ENCODE measurements at regions not wholly inside any gene's neighbourhood (a gene's known extent, or its start where the extent isn't known, plus 50 kb on each side); places are given as distances from the start of the nearest gene placed in this dataset.
"Not testable (repeated sequence)": the region's sequence is repeated elsewhere in the genome, so short reads cannot be mapped to it uniquely, and the experiment has no call there.

DNA sequence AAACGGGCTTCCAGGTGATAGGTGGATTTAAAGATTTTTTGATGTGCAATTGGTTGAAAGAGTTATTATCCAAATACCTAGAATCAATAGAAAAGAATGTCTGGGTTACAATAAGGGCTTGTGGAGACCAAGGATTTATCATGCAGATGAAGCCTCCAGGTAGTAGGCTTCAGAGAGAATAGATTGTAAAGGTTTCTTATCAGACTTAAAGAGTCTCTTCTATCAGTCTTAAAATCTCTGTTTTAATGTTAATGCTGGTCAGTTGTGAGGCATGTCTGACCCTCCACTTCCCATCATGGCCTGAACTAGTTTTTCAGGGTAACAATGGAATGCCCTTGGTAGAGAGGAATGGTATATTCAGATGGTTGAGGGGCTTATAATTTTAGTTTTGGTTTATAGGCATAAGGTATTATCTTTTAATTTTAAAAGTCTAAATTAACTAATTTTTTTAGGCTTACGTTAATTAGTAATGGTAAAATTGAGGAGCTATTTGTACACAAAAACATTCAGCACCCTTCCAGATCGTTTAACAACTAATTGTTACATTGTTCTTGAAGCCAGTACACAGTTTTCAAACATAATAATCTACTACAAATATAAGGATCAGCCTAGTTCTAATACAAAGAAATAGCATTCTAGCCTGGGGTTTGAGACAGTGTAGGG, 704.2 kb upstream of the MBL2 start:
- no peak for DNase-seq
- no peaks in the 10 kb centered on the region for H3K36me3 ChIP-seq (replicated peaks; ENCODE audit: control insufficient read depth, insufficient read depth, low read length)
- H3K27me3 ChIP-seq (ENCODE audit: control insufficient read depth, insufficient read depth, low read length), result no peaks in the 10 kb centered on the region
- no peak overlapping the region for H3K4me3 ChIP-seq (ENCODE audit: insufficient read depth, low read depth, low read length)

DNA sequence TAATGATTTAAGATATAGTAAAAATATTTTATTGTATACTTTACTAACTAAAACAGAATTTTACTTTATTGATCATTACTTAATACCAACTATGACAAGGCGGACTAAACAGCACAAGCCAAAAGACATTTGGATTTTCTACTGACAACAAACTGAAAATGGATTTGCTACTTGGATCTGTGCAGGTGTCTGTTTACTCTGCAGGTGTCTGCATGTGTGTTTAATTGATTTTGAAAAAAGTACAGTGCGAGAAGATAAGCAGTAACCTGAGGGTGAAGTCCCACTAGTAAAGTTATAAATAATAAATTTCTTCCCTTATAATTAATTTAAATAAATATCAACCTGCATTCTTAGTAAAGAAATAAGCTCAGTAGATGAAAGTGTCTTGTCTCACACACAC, 696.8 kb upstream of the MBL2 start:
- no peak for DNase-seq
- no peaks in the 10 kb centered on the region for H3K27me3 ChIP-seq (ENCODE audit: control insufficient read depth, insufficient read depth, low read length)
- no peaks in the 10 kb centered on the region for H3K36me3 ChIP-seq (replicated peaks; ENCODE audit: control insufficient read depth, insufficient read depth, low read length)
- no peak overlapping the region for H3K4me3 ChIP-seq (ENCODE audit: insufficient read depth, low read depth, low read length)

DNA sequence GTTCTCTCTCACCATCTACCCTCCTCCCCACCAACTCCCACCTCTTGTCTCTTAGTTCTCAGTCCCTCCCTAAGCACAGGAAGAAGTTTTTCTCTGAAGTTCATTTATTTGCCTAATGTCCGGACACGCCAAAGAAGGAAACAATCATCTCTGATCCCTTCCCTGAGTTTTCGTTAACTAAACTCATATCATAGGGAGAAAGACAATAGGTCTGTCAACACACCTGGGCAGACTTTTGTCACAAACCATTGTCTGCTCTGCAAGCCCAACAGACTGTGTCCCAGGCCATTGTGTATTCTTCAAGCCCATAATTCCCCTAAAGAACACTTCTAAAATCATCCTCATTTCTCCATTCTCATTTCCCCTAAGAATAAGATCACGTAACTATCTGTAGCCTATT, 691.0 kb upstream of the MBL2 start:
- no peak overlapping the region for H3K4me3 ChIP-seq (ENCODE audit: insufficient read depth, low read depth, low read length)
- no peaks in the 10 kb centered on the region for H3K27me3 ChIP-seq (ENCODE audit: control insufficient read depth, insufficient read depth, low read length)
- DNase-seq, result no peak

DNA sequence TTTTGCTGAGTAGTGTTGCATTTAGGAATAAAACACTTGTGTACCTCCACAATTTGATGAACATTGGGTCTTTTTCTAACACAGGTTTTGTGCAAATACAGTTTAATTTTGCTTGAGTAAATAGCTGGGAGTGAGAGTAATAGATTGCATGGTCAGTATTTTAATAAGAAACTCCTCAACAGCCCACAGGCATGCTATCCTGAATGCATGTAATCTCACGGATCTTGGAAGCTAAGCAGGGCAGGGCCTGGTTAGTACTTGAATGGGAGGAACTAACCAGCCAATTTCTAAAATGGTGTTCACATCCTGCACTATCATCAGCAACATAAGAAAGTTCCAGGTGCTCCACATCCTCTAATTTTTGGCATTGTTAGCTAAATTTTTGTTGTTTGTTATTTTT, 685.4 kb upstream of the MBL2 start:
- H3K27me3 ChIP-seq (ENCODE audit: control insufficient read depth, insufficient read depth, low read length), result no peaks in the 10 kb centered on the region
- no peak for DNase-seq
- H3K36me3 ChIP-seq (replicated peaks; ENCODE audit: control insufficient read depth, insufficient read depth, low read length), result no peaks in the 10 kb centered on the region
- H3K4me3 ChIP-seq (ENCODE audit: insufficient read depth, low read depth, low read length), result no peak overlapping the region

More for the DNA sequence above, 691.0 kb upstream of the MBL2 start:
- no peaks in the 10 kb centered on the region for H3K36me3 ChIP-seq (replicated peaks; ENCODE audit: control insufficient read depth, insufficient read depth, low read length)

DNA sequence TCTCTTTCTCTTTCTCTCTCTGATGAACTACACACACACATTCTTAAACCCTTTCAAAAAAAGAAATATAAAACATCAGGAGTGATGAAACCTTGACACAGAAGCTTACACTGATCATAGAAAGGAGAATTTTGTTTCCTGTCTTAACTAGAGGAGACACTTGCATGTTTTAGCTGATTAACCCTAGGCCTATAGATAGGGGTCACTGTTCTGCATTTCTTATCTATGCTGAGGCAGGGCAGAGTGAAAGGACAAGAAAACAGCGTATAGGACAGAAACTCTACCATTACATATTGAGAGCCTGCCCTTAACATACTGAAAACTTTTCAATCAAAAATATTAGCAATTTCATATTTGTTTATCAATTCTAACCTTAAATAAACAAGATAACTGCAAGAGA, 680.6 kb upstream of the MBL2 start:
- DNase-seq, result peak; percentile 43
- no peaks in the 10 kb centered on the region for H3K27me3 ChIP-seq (ENCODE audit: control insufficient read depth, insufficient read depth, low read length)
- no peaks in the 10 kb centered on the region for H3K36me3 ChIP-seq (replicated peaks; ENCODE audit: control insufficient read depth, insufficient read depth, low read length)
- H3K4me3 ChIP-seq (ENCODE audit: insufficient read depth, low read depth, low read length), result no peak overlapping the region

DNA sequence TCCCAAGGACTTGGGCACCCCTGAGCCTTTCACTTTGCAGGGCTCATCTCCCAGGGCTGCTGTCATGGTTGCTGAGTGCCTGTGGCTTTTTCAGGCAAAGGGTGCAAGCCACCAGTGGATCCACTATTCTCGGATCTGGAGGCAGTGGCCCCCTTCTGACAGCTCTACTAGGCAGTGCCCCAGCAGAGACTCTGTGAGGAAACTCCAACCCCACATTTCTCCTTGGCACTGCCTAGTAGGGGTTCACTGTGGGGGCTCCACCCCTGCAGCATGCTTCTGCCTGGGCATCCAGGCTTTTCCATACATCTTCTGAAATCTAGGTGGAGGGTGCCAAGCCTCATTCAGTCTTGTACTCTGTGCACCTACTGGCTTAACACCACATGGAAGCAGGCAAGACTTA, 675.0 kb upstream of the MBL2 start:
- Histone ChIP-seq H3K27me3 (ENCODE audit: control insufficient read depth, insufficient read depth, low read length) (no peaks in the 10 kb centered on the region), H3K4me3 (ENCODE audit: insufficient read depth, low read depth, low read length) (no peak overlapping the region), H3K36me3 (replicated peaks; ENCODE audit: control insufficient read depth, insufficient read depth, low read length) (peaks cover 2% of the 10 kb centered on the region; the same call in 1 of the 2 replicates)
- DNase-seq, result no peak

DNA sequence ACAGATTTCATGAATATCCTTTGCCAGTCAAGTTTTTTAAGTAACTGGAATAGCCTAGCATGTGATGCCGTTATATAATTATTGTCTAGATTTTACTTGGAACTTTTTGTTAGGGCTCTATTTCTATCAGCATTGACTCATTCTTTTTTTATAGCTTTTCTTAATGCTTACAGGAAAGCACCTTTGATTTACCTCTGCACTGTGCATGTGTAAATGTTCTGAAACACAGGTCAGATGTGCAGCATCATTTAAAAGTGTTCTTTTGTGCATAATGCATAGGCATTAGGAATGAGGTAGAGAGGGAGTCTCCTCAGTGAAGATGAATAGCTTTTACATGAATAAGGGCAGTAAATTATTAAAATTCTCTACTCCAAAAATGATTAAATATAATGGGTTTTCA, 669.3 kb upstream of the MBL2 start:
- Histone ChIP-seq H3K27me3 (ENCODE audit: control insufficient read depth, insufficient read depth, low read length) (no peaks in the 10 kb centered on the region), H3K36me3 (replicated peaks; ENCODE audit: control insufficient read depth, insufficient read depth, low read length) (0 out of 2 replicates have a peak, but pooled peaks cover under 1% of the 10 kb centered on the region), H3K4me3 (ENCODE audit: insufficient read depth, low read depth, low read length) (no peak overlapping the region)
- DNase-seq, result no peak

DNA sequence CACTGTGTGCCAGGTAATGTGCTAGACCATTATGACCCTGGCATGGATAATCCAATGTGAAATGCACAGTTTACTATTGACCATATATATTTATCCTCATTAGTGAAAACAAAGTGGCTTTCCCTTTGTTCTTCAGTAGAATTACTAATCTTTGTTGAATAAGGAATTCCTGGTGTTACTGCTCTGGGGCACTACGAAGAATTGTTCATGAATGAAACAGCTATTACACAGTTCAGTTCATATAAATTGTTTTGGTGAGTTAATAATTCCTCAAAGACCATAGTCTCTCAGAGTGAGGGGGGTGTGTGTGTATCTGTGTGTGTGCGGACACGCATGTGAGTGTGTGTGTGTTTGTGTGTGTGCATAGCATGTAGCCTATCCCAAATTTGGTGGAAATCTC, 668.0 kb upstream of the MBL2 start:
- no peaks in the 10 kb centered on the region for H3K36me3 ChIP-seq (replicated peaks; ENCODE audit: control insufficient read depth, insufficient read depth, low read length)
- no peaks in the 10 kb centered on the region for H3K27me3 ChIP-seq (ENCODE audit: control insufficient read depth, insufficient read depth, low read length)
- no peak for DNase-seq
- H3K4me3 ChIP-seq (ENCODE audit: insufficient read depth, low read depth, low read length), result no peak overlapping the region

DNA sequence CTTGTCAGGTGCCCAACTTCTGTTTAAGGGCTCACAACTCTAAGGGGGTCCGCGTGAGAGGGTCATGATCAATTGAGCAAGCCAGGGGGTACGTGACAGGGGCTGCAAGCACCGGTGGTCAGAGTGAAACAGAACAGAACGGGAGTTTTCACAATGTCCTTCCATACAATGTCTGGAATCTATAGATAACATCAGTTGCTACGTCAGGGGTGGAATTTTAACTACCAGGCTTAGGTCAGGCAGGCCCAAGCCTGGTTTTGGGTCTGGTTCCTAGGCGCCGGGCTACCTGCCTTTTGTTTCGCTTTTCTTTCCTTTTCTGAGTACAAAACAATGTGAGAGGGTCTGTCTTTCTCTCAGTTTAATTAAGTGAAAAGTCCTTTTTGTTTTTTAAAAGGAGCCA, 666.5 kb upstream of the MBL2 start:
- not testable (repeated sequence) for H3K36me3 ChIP-seq (replicated peaks; ENCODE audit: control insufficient read depth, insufficient read depth, low read length); H3K27me3 ChIP-seq (ENCODE audit: control insufficient read depth, insufficient read depth, low read length); DNase-seq; H3K4me3 ChIP-seq (ENCODE audit: insufficient read depth, low read depth, low read length)

DNA sequence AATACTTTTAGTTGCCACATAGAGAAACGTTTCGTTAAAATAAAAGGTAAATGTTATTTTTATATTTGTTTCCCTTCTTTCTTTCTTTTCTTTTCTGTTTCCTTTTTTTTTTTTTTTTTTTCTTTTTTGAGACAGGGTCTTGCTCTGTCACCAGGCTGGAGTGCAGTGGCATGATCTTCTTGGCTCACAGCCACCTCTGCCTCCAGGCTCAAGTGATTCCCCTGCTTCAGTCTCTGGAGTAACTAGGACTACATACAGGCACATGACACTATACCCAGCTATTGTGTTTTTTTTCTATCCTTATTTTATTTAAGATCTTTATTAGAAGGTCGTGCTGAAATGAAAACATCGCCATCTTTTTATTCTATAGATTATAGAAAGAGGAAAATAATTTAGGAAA, 661.8 kb upstream of the MBL2 start:
- no peaks in the 10 kb centered on the region for H3K36me3 ChIP-seq (replicated peaks; ENCODE audit: control insufficient read depth, insufficient read depth, low read length)
- H3K4me3 ChIP-seq (ENCODE audit: insufficient read depth, low read depth, low read length), result no peak overlapping the region
- H3K27me3 ChIP-seq (ENCODE audit: control insufficient read depth, insufficient read depth, low read length), result no peaks in the 10 kb centered on the region
- DNase-seq, result no peak

DNA sequence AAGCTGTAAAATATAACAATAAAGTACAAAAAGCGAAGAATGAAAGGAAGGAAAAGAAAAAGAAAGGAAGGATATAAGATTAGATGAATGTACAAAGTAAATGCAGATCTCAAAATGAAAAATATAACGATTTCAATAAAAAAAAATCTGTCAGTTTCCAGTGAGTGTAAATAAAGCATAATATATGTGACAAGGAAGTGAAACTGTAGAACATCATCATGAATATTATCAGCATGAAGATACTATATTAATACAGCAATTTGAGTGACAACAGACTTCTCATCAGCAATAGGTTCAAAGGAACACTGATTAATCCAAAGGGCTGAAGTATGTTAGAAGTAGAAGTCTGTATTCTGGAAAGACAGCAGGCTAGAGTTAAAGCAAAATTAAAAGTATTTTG, 659.5 kb upstream of the MBL2 start:
- Histone ChIP-seq H3K4me3 (ENCODE audit: insufficient read depth, low read depth, low read length) (no peak overlapping the region), H3K36me3 (replicated peaks; ENCODE audit: control insufficient read depth, insufficient read depth, low read length) (no peaks in the 10 kb centered on the region), H3K27me3 (ENCODE audit: control insufficient read depth, insufficient read depth, low read length) (no peaks in the 10 kb centered on the region)
- DNase-seq, result no peak

DNA sequence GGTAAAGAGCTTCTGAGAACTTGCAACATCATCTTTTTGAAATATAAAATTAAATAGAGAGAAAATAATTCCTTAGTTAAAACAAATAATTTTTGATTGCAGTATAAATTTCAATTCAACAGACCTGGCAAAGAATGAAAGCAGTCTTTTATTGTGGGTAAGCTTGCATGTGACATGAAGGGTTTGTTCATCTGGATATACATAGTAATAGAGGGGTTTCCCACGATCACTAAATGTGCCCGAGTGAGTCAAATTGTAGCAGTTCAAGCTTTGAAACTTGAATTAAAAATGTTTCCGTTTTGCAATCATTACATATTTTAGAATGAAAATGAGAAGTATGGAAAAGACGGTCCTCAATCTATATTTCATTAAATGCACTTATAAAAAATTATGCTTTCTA, 658.4 kb upstream of the MBL2 start:
- Histone ChIP-seq H3K27me3 (ENCODE audit: control insufficient read depth, insufficient read depth, low read length) (no peaks in the 10 kb centered on the region), H3K36me3 (replicated peaks; ENCODE audit: control insufficient read depth, insufficient read depth, low read length) (no peaks in the 10 kb centered on the region; the same call in 1 of the 2 replicates), H3K4me3 (ENCODE audit: insufficient read depth, low read depth, low read length) (no peak overlapping the region)
- no peak for DNase-seq

DNA sequence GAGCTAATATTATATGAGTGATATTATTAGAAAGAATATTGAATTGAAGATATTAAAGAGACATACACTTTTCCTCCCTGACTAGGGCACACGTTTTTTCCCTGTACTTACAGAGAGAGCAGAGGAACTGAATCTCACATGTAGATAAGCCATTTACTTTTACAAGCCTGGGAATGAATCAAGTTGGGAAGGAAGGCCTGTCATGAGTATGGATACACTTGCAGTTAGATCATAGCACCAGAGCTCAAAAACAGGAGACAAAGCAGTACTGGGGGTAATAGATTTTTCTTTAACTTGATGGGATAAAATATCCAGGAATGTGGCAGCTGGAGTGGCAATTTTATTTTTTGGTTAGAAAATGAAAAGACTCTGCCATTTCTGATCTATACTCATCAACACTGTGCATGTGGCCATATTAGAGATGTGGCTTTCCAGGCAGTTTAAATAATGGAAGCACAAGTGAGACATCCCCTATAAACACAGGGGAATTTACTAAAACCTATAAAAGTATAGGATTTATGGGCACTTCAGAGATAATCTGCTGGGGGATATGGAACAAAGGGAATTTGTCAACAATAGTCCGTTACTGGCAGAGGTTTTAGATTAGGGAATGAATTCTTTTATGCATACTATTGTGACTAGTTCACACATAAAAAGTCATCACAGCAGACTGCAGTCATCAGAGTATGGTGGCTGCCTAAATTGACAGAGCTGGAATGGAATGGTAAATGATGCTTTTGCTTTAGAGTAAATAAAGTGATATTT, 657.7 kb upstream of the MBL2 start:
- Histone ChIP-seq H3K36me3 (replicated peaks; ENCODE audit: control insufficient read depth, insufficient read depth, low read length) (no peaks in the 10 kb centered on the region; the same call in 1 of the 2 replicates), H3K4me3 (ENCODE audit: insufficient read depth, low read depth, low read length) (no peak overlapping the region), H3K27me3 (ENCODE audit: control insufficient read depth, insufficient read depth, low read length) (no peaks in the 10 kb centered on the region)
- no peak for DNase-seq

DNA sequence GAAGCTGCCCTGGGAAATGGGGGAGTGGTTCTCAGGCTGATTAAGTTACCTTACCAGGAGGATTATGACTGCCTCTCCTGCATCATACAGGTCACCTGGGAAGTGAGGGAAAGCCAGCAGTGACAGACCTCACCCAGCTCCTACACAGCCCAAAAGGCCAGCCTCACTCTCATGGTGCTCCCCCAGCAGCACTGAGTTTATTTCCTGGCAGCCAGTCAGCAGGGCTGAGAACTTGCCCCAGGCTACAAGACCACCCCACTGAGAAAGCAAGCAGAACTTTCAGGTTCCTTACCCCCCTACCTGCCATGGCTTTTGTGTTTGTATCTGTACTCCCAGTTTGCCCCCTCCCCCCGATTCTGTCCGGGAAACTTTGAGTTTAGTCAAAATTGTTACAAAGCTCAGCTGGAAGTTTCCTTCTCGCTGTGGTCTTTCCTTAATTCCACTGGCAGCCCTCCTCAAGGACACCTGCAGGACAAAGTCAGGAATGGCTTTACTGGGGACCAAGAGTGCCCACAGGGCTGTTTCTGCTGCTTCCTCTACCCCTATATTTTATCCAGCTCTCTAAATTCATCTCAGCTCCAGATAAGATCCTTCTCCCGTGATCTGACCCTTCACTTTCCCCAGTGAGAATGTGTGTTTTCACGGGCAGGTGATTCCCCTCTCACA, 649.8 kb upstream of the MBL2 start:
- Histone ChIP-seq H3K36me3 (replicated peaks; ENCODE audit: control insufficient read depth, insufficient read depth, low read length) (no peaks in the 10 kb centered on the region; the same call in 1 of the 2 replicates), H3K4me3 (ENCODE audit: insufficient read depth, low read depth, low read length) (no peak overlapping the region), H3K27me3 (ENCODE audit: control insufficient read depth, insufficient read depth, low read length) (no peaks in the 10 kb centered on the region)
- no peak for DNase-seq

DNA sequence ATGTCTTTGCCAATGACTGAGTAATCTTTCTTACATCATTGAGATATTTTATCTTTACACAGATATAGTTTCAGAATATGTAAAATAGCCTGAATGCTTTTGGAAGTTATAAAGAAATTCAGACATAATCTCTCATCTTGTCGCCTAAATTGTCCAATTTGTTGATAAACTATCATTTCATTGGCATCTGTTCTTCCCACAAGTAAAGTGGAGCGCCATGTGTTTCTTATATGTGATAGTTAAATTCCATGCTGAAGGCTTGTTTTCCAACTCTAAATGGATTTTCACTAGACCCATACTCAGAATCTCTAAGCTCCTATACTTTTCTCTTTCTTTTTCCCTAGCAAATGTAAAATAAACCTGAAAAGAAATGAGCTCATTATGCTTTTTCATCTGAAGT, 640.1 kb upstream of the MBL2 start:
- H3K36me3 ChIP-seq (replicated peaks; ENCODE audit: control insufficient read depth, insufficient read depth, low read length), result no peaks in the 10 kb centered on the region
- DNase-seq, result no peak
- no peaks in the 10 kb centered on the region for H3K27me3 ChIP-seq (ENCODE audit: control insufficient read depth, insufficient read depth, low read length)
- H3K4me3 ChIP-seq (ENCODE audit: insufficient read depth, low read depth, low read length), result no peak overlapping the region

Data from H7 (cell line).